ENCODE measurements at regions not wholly inside any gene's neighbourhood (a gene's known extent, or its start where the extent isn't known, plus 50 kb on each side); places are given as distances from the start of the nearest gene placed in this dataset.

DNA sequence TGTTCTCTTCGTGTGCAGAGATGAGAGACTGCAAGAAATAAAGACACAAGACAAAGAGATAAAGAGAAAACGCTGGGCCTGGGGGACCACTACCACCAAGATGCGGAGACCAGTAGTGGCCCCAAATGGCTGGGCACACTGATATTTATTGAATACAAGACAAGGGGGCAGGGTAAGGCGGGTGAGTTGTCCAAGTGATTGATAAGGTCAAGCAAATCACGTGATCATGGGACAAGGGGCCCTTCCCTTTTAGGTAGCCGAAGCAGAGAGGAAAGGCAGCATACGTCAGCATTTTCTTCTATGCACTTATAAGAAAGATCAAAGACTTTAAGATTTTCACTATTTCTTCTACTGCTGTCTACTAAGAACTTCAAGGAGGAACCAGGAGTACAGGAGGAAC, 762.1 kb downstream of the TNS3 start:
- H3K56ac ChIP-seq (replicated peaks; ENCODE audit: insufficient read length, low read depth, low read length) = no peak overlapping the region
- DNase-seq (ENCODE audit: low read depth in 1 of 2, low spot score in 2 of 2) (no peak), FAIRE-seq (no peak)
- no peak overlapping the region for H3K14ac ChIP-seq (ENCODE audit: insufficient read length)
- 89% methylated on average over 7 of the region's 7 CpGs; no CpG with 5 or more reads in 1 of the 2 experiments for WGBS, 2 experiments (ENCODE audit: extremely low coverage in 1 of 2, insufficient coverage in 1 of 2, insufficient read length in 1 of 2, insufficient replicate concordance in 2 of 2, low coverage in 1 of 2, low lambda C conversion rate in 2 of 2, missing lambda C conversion rate in 1 of 2)
- ChIA-PET POLR2A (ENCODE audit: partially characterized antibody) (no interaction called here), CTCF (ENCODE audit: partially characterized antibody) (no interaction called here)
- no peak for TF ChIP-seq TAF7 (optimal IDR thresholded peaks at IDR 0.05; ENCODE audit: borderline replicate concordance, low read depth, low read length)
- TF ChIP-seq SUZ12 (IDR thresholded peaks at IDR 0.05; ENCODE audit: low read length) = no peak
- no peak for TF ChIP-seq CHD1 (IDR thresholded peaks at IDR 0.05; ENCODE audit: low read depth, low read length)
- no peak for TF ChIP-seq CTCF (IDR thresholded peaks at IDR 0.05; ENCODE audit: control extremely low read depth in 1 of 3, insufficient read depth in 1 of 3, low read depth in 1 of 3, low read length in 3 of 3)
- H4K20me1 ChIP-seq (replicated peaks in 1 of 2; ENCODE audit: control insufficient read depth in 1 of 2, insufficient read depth in 2 of 2, low read length in 2 of 2) = no peaks in the 10 kb centered on the region
- no peak overlapping the region for H2BK5ac ChIP-seq (ENCODE audit: low read depth, low read length)
- H3K4me2 ChIP-seq (ENCODE audit: insufficient read depth in 1 of 2, low read depth in 2 of 2, low read length in 2 of 2) = no peak overlapping the region
- H4K8ac ChIP-seq (ENCODE audit: extremely low read depth, insufficient read depth, low read length) = no peak overlapping the region; the same call in 1 of the 2 replicates
- no peaks in the 10 kb centered on the region for H3K9me3 ChIP-seq (ENCODE audit: insufficient read depth in 2 of 2, low read depth in 1 of 2, low read length in 1 of 2)
- H2AK5ac ChIP-seq (ENCODE audit: low read depth, low read length) = no peak overlapping the region
- H3K4me3 ChIP-seq (ENCODE audit: extremely low read depth in 1 of 4, insufficient read depth in 2 of 4, low read depth in 3 of 4, low read length in 4 of 4) = no peak overlapping the region
- no peak overlapping the region for H2BK12ac ChIP-seq (ENCODE audit: low read depth, low read length)
- H3K23ac ChIP-seq (ENCODE audit: insufficient read length) = no peak overlapping the region
- H3K4me1 ChIP-seq (replicated peaks in 1 of 4; ENCODE audit: control insufficient read depth in 3 of 4, insufficient read depth in 4 of 4, low read length in 3 of 4) = no peaks in the 10 kb centered on the region
- H2BK20ac ChIP-seq (ENCODE audit: low read length) = no peak overlapping the region
- no peaks in the 10 kb centered on the region for H3K79me2 ChIP-seq (ENCODE audit: control insufficient read depth in 1 of 2, insufficient read depth in 2 of 2, low read length in 2 of 2)
- H3K27me3 ChIP-seq (replicated peaks in 1 of 4; ENCODE audit: control insufficient read depth in 3 of 4, extremely low read depth in 1 of 4, insufficient read depth in 3 of 4, low read length in 3 of 4) = no peaks in the 10 kb centered on the region
- H3K79me1 ChIP-seq (ENCODE audit: low read depth, low read length) = no peaks in the 10 kb centered on the region
- no peak overlapping the region for H3K9ac ChIP-seq (replicated peaks in 1 of 4; ENCODE audit: extremely low read depth in 1 of 4, low read depth in 3 of 4, low read length in 3 of 4)
- H3K36me3 ChIP-seq (ENCODE audit: control insufficient read depth in 2 of 4, insufficient read depth in 4 of 4, low read length in 3 of 4) = no peaks in the 10 kb centered on the region
- H4K5ac ChIP-seq (ENCODE audit: insufficient read length, low read depth, low read length) = no peak overlapping the region
- no peak overlapping the region for H4K91ac ChIP-seq (replicated peaks; ENCODE audit: insufficient read length, low read length)
- no peak overlapping the region for H2BK120ac ChIP-seq (replicated peaks; ENCODE audit: low read depth, low read length)
- no peak overlapping the region for H2BK15ac ChIP-seq (ENCODE audit: low read length)
- H2AFZ ChIP-seq (ENCODE audit: low read length) = no peak overlapping the region
- no peak overlapping the region for H3K27ac ChIP-seq (ENCODE audit: low read depth, low read length)
- no peak overlapping the region for H3K4ac ChIP-seq (replicated peaks; ENCODE audit: insufficient read length, low read depth, low read length)
- no peaks in the 10 kb centered on the region for H3K23me2 ChIP-seq (ENCODE audit: low read depth, low read length)
- no peak overlapping the region for H3K18ac ChIP-seq (ENCODE audit: extremely low read depth, low read length)

Data from H1 (cell line).